ENCODE measurements at regions not wholly inside any gene's neighbourhood (a gene's known extent, or its start where the extent isn't known, plus 50 kb on each side); places are given as distances from the start of the nearest gene placed in this dataset.

DNA sequence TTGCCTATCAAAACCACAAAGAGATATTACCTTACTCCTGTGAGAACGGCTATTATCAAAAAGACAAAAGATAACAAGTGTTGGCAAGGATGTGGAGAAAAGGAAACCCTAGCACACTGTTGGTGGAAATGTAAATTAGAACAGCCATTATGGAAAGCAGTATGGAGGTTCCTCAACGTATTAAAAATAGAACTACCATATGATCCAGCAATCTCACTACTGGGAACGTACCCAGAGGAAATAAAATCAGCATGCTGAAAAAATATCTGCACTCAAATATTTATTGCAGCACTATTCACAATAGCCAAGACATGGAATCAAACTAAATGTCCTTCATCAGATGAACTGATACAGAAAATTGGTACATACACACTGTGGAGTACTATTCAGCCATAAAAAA lies 149.4 kb upstream of the MLN start:
- TF ChIP-seq, protein P1, sequence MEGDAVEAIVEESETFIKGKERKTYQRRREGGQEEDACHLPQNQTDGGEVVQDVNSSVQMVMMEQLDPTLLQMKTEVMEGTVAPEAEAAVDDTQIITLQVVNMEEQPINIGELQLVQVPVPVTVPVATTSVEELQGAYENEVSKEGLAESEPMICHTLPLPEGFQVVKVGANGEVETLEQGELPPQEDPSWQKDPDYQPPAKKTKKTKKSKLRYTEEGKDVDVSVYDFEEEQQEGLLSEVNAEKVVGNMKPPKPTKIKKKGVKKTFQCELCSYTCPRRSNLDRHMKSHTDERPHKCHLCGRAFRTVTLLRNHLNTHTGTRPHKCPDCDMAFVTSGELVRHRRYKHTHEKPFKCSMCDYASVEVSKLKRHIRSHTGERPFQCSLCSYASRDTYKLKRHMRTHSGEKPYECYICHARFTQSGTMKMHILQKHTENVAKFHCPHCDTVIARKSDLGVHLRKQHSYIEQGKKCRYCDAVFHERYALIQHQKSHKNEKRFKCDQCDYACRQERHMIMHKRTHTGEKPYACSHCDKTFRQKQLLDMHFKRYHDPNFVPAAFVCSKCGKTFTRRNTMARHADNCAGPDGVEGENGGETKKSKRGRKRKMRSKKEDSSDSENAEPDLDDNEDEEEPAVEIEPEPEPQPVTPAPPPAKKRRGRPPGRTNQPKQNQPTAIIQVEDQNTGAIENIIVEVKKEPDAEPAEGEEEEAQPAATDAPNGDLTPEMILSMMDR (IDR thresholded peaks at IDR 0.05; ENCODE audit: low read depth, low read length, missing control alignments): no peak
- in situ Hi-C loops (cut with HindIII; ENCODE audit: low sequenced_read_pairs): no loop called here
- no peak overlapping the region for H3K4me3 ChIP-seq (ENCODE audit: low read depth, low read length)
- no peak for DNase-seq (ENCODE audit: low read depth)

DNA sequence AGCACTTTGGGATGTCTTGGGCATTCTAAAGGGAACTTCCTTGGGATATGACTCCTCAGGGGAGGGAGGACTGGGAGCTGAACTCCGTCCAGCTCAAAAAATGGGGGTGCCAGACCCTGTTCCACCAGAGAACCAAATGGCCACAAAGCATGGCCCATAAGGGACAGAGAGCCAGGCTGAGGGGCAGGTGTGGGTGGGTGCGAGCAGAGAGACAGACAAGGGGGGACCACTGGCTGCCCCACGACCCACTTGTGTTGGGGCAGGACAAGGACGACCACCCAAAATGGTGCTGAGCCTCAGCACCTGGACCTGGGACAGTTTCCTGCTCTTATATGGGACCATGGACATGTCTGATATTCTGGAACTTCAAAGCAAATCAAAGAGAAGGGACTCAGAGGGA lies 148.2 kb upstream of the MLN start:
- H3K4me3 ChIP-seq (ENCODE audit: low read depth, low read length): no peak overlapping the region
- TF ChIP-seq, protein P1 (IDR thresholded peaks at IDR 0.05; ENCODE audit: low read depth, low read length, missing control alignments): no peak
- DNase-seq (ENCODE audit: low read depth): no peak
- in situ Hi-C loops (cut with HindIII; ENCODE audit: low sequenced_read_pairs): no loop called here

DNA sequence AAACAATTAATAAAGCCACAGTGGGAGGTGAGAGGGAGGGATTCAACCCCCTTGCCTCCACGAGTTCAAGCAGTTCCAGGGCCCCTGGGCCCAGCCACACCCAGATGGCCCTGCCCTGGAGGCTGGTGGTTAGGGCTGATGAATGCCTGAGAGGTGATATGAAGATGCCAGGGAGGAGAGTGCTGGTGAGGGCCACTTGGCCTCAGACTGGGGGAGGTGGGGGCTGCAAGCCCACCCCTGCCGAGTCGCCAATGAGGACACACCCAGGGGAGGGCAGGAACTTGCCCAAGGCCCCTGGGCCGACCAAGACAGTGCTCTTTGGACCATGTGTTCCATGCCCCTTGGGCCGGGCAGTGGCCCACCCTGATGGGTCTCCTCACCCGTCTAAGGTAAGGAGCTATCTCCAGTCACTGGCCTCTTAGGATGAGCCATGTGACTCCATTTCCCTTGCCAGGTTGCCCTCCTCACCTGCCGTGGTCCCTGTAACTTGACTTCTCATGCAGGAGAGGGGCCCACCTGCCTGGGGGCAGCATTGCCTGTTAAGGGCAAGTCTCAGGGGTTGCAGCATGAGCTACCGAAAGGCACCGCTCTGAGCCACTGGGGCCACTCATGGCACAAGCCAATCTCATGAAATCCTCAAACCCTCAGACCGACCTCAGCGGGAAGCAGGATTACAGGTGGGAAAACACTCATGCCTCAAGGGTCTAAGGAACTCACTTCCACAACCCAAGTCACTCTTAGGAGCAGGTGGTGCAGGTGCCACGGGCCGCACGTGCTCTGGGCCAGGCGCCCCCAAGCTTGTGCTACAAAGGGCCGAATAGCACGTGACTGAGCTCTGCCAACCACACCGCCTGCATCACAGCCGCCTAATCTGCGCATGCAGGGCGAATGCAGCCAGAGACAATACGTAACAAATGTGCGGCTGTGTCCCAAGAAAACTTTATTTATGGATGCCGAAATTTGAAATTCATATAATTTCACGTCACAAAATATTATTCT lies 147.4 kb upstream of the MLN start:
- TF ChIP-seq, protein P1 (IDR thresholded peaks at IDR 0.05; ENCODE audit: low read depth, low read length, missing control alignments): no peak
- no peak for DNase-seq (ENCODE audit: low read depth)
- no peak overlapping the region for H3K4me3 ChIP-seq (ENCODE audit: low read depth, low read length)
- in situ Hi-C loops (cut with HindIII; ENCODE audit: low sequenced_read_pairs): no loop called here

- in situ Hi-C loops (cut with HindIII; ENCODE audit: low sequenced_read_pairs): no loop called here
- DNase-seq (ENCODE audit: low read depth): no peak
- no peak overlapping the region for H3K4me3 ChIP-seq (ENCODE audit: low read depth, low read length)
- TF ChIP-seq, protein P1 (IDR thresholded peaks at IDR 0.05; ENCODE audit: low read depth, low read length, missing control alignments): no peak
These were observed 146.7 kb upstream of the MLN start for GRCh38 chr6:33950472-33950881.

DNA sequence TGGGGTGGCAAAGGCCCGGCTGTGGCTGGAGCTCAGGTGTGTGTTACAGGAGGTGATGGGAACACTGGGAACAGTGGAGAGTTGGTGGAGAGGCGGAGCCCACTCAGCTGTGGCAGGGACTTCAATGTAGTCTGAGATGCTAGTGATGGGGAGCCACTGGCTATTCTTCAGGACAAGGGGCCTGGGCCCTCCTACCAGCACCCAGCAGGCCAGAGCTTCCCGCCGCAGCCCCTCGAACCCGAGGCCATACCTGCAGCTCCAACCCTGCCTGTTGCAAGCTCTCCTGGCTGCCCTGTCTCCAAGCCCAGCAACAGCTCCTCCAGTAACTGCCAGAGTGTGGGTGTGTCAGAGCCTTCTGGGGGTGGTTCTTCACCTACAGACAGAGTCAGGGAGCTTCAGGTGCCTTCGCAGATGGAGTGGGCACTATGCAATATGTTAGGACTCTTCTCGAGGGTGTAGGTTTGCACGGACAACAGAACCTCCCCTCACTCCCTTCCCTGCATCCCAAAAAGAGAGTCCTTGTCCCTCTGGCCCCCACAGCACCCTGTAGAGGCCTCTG lies 146.2 kb upstream of the MLN start:
- no peak for DNase-seq (ENCODE audit: low read depth)
- H3K4me3 ChIP-seq (ENCODE audit: low read depth, low read length): no peak overlapping the region
- TF ChIP-seq, protein P1 (IDR thresholded peaks at IDR 0.05; ENCODE audit: low read depth, low read length, missing control alignments): no peak
- in situ Hi-C loops (cut with HindIII; ENCODE audit: low sequenced_read_pairs): loop anchor here (10.0 kb wide), 1 partner anchor 75 kb away; no protein-coding TSS in a partner anchor

DNA sequence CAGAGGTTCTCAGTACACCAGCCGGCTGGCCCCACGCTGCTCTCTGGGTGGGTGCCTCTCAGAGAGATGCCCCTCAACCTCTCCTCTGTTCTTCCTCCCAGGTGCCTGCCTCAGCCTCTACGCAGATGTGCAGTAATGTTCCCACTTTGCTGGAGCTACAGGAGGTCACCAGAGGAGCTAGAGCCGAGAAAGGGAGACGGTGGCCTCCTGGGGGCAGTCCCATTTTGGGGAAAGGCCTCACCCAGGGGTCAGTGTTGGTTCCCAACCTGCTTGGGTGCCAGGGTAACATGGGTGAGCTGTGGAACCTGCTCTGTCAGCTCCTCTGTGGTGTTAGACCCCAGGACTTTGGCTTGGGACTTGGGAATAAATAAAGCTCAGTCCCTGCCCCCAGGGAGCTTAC lies 145.3 kb upstream of the MLN start:
- TF ChIP-seq, protein P1 (IDR thresholded peaks at IDR 0.05; ENCODE audit: low read depth, low read length, missing control alignments): no peak
- in situ Hi-C loops (cut with HindIII; ENCODE audit: low sequenced_read_pairs): loop anchor here (10.0 kb wide), 1 partner anchor 74 kb away; no protein-coding TSS in a partner anchor

More for the DNA sequence above, 145.3 kb upstream of the MLN start:
- no peak overlapping the region for H3K4me3 ChIP-seq (ENCODE audit: low read depth, low read length)
- DNase-seq (ENCODE audit: low read depth): no peak

All from astrocyte of the cerebellum (primary cell).